ENCODE measurements at regions not wholly inside any gene's neighbourhood (a gene's known extent, or its start where the extent isn't known, plus 50 kb on each side); places are given as distances from the start of the nearest gene placed in this dataset.
A peak's percentile ranks its signal among the peaks of the same experiment; 100 is the strongest.
"Not testable (repeated sequence)": the region's sequence is repeated elsewhere in the genome, so short reads cannot be mapped to it uniquely, and the experiment has no call there.

DNA sequence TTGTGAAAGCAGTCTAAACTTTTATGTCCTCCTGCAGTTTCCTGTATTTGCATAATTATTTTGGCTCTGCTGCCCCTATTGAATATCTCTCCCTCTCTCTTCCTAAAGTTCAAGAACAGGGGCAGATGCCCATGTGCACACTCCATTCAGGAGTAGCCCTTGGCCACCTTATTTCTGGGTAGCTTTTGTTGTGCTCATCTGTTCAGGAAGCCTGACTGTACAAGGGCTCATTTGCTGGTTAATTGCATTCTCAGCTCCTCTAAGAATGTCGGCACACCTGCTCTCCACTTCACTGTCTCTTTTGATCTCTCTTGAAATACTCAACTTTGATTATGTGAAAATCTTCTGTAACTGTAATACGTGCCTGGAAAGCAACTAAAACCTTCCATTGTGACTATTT is 1378.8 kb upstream of the CDH8 start:
- DNase-seq: peak; percentile 53

DNA sequence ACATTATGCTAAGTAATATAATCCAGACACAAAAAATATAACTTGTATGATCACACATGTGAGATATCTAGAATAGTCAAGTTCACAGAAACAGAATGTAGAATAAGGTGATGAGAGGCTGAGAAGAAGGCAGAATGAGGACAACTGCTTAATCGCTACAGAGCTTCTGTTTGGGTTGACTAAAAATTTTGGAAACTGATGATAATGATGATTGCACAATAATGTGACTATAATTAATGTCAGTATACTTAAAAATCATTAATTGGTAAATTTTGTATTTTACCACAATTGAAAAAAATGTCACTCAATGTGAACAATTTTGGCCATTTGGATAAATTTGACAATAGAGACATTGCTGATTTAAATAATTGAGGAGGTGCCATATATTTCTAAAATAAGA is 1374.4 kb upstream of the CDH8 start:
- no peak for DNase-seq

DNA sequence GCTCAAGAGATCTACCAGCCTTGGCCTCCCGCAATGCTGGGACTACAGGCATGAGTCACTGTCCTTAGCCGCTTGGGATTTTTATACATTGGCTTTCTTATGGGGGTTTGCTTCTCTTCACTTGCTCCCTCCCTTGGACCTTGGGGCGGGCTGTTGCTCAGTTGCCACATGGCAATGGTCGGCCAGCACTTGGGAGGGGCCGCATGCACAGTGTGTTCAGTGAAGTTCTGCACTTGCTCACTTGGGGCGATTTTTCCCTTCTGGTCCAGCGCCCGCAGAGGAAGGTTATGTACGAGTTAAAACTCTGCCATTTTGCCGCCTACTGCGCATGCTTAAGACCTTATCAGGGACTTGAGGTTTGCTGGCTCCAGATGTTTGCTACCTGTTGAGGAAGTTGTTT is 1367.6 kb upstream of the CDH8 start:
- DNase-seq: no peak

DNA sequence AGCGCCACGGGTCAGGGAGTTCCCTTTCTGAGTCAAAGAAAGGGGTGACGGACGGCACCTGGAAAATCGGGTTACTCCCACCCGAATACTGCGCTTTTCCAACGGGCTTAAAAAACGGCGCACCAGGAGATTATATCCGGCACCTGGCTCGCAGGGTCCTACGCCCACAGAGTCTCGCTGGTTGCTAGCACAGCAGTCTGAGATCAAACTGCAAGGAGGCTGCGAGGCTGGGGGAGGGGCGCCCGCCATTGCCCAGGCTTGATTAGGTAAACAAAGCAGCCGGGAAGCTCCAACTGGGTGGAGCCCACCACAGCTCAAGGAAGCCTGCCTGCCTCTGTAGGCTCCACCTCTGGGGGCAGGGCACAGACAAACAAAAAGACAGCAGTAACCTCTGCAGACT is 1352.0 kb upstream of the CDH8 start:
- not testable (repeated sequence) for DNase-seq

DNA sequence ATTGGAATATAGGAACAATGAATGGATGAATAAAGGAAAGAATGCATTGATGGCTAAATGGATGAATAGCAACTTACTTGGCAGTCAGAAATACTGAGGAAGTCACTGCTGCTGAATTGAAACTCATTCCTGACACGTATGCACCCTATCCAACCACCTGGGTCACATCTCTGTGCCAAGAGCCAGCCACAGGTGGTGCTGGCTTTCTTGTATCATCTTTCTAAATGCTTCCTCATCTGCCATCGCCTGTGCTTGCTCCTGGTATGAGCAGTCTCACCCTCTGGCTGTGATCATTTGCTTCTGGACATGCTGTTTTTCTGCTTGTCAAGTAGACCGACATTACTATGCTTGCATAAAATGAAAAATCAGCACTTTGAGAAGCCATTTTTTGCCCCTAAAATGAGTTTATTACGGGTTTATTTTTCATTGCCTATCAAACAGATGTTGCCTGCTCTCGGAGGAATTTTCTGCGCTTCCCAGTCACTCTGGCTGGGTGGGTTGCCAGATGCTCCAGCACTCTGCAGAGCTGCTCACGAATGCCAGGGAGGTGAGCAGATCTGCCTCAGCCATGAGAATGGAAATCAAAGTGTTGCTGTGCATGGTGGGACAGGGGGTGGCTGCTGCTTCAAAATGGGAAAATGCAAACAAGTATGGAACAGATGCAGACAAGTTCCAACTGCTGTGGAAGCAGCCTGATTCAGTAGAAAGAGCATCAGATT is 1349.6 kb upstream of the CDH8 start:
- DNase-seq: no peak

DNA sequence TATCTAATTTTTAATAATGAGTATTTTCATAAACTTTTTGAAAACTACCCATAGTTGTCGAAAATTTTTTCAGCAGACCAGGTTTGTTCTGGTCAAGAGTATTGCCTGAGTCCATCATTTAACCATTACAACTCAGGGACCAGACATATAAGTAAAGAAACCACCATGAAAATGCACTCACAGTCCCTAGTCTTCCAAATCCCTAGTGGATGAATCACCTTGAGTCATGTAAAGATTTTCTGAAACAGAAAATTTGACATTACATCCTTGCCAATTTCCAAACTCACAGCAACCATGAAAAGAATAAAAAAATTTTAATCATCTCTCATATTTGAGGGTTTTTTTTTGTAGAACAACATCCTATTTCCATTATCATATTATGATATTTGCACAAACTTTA is 1337.5 kb upstream of the CDH8 start:
- DNase-seq: no peak

DNA sequence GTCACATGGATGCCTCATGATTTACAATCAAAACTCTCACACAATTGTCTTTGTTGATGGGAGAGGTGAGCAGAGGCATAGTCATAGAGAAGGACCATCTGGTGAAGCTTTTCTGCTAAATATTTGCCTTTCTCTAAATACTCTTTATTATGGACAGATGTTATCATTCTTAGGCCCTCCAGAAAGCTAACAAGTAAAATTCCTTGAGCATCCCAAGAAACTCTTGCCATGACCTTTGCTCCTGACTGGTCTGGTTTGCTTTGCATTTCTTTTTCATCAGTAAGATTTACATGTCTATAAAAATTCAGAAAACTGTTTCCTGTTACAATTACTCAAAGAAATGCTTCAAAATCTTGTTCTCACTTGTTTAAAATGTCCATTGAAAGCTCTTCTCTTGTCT is 1336.6 kb upstream of the CDH8 start:
- peak; percentile 5 for DNase-seq

DNA sequence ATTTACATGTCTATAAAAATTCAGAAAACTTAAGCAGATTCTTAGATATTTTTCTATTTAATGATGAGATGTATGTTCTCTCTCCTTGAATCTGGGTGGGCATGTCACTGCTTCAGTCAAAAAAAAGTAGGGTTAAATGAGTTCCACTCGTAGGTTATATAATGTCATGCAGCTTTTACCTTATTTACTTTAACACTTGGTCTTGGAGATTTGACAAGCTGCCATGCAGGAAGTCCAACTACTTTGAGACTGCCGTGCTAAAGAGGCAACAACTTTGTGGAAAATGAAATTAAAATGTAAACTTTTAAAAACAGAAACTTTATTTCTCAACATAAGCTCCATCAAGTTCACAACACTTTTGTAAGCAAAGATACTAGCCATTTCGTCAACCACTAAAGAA is 1336.0 kb upstream of the CDH8 start:
- DNase-seq: peak; percentile 11

DNA sequence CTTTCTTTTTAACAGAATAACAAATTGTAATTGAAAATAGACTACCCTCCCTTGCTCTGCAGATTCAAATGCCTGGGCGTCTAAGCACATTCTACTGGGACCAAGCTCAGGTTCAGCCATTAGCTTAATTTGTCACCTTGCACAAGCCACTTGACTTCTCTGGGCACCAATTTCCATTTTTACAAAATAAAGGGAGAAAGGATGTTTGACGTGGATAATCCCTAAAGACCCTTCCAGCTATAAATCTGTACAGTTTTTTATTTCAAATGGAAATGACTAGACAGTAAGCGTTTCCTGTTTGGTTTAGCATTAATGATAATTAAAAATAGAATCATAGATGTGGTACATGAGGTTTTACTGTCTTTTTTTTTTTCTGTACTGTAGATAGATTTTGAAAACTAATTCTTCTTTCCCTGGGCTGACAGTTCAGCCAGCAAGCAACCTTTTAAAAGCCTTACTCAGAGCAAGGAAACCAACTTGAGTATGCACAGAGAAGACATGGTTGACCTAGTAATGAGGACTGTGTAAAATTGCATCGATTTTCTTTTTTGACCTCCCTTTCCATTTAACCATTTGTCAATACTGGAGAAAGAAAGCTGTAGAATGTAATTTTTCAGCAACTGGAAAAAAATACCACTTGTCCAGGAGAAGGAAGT is 1329.5 kb upstream of the CDH8 start:
- DNase-seq: no peak

DNA sequence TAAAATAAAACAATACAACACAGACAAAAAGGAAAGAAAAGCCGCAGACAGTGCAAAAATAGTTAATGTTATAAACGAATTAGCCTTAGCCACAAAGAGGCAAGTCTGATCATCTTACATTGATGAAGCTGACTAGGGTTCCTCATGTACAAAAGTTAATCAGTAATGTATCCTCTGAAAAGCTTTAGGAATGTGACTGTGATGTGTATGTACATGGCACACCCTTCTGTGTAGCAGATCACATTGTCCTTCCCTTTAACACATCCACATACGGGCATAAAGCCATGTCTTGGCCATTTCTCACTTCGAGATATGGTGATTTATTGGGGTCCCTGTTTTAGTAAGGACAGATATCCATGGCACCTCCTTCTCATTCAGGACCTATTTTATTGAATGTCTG is 1327.5 kb upstream of the CDH8 start:
- peak; percentile 59 for DNase-seq

DNA sequence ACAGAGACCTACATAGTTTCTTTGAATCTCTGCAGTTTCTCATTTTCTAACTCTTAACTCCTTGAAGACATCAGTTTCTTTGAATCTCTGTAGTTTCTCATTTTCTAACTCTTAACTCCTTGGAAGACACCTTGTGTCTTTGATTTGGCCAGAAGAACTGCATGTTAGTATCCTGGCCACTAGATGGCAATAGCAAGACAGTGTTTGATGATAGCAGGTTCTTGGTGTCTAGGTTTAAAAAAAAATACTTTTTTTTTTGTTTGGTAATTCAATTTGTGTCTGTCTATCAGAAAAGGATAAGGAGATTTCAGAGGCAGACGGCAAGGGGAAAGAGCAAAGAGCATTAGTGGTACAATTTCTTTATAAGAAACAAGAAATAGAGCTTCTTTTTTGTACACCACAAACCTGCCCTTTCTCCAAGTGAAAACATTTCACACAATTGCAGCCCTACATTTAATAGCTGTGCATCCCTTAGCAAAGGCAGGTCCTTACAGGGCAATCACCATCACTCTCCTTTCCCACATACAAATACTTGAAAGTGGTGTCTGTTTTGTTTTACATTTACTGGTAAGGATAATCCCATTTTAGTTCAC is 1324.9 kb upstream of the CDH8 start:
- DNase-seq: peak; percentile 76

DNA sequence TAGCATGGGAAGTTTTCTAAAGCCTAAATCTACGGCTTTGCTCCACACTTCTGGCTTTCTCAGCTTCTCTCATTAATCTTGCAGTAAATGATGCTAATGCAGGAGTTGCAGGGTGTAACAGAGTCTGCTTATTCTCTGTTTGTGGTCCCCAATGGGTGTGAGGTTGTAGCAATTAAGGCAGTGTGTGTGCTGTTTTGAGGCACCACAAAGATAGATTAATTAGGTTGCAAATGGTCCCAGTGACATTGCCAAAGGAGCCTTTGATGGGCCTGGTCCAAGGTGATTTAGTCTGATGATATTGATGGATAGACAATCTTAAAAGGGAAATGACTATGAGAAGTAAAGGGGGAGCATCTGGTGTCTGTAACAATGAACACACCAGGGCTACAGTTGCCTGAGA is 1313.7 kb upstream of the CDH8 start:
- DNase-seq: no peak

DNA sequence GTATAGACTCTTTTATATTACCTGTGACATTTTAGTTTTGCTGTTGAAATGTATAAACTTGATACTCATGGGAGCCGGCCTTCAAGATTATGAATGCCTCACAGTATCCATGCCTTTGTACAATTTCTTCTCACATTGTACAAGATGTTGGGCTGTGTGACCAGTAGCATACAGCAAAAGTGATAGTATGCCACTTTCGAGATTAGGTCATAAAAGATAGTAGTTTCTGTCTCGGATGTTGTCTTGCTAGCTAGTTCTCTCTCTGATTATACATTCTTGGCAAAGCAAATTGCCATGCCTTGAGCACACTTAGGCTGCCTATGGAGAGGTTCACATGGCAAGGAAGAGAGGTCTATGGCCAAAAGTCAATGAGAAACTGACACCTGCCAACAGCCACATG is 1309.8 kb upstream of the CDH8 start:
- DNase-seq: no peak

DNA sequence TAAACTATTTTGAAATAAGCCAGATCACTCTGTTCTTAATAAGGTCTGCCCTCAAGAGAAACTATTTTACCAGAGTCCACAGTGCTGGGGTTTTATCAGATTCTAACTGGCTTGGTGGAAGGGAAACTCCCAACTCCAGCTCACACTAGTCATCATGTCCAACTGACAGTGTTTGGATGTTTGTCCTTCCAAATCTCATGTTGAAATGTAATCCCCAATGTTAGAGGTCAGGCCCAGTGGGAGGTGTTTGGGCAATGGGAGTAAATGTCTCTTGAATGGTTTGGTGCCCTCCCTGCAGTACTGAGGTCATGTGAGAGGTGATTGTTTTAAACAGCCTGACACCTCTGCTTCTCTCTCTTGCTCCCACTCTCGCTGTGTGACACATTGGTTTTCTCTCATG is 1301.0 kb upstream of the CDH8 start:
- DNase-seq: no peak

DNA sequence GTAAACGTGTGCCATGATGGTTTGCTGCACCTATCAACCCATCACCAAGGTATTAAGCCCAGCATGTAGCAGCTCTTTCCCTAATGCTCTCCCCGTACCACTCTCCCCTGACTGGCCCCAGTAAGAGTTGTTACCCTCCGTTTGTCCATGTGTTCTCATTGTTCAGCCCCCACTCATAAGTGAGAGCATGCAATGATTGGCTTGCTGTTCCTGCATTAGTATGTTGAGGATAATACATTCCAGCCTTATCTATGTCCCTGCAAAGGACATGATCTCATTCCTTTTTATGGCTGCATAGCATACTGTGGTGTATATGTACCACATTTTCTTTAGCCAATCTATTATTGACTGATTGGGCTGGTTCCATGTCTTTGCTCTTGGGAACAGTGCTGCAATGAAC is 1294.9 kb upstream of the CDH8 start:
- no peak for DNase-seq

DNA sequence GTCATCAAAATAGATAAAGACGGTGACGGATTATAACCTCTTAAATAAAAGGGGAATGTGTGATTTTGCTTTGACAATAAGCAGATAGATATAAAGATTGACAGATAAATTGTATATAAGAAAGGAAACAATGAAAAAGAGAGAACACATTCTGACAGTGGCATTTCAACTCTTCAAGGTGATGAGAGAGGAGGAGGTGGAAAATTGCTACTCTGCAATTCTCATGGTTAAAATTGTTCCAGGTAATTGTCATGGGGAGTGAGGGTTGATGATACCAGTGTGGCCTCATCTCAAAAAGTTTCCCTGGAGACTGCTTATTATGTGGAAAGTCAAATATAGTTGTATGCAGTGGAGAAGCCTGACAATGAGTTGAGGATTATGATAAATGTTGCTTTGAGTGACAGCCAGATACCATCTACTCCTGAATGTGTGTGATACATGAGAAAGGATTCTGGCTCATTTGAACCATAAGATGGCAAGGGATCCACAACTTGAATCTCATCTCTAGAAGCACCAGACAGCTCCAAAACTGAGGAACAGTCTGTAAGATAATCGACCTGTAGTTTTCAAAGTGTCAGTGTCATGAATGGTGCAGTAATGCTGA is 1290.6 kb upstream of the CDH8 start:
- no peak for DNase-seq

DNA sequence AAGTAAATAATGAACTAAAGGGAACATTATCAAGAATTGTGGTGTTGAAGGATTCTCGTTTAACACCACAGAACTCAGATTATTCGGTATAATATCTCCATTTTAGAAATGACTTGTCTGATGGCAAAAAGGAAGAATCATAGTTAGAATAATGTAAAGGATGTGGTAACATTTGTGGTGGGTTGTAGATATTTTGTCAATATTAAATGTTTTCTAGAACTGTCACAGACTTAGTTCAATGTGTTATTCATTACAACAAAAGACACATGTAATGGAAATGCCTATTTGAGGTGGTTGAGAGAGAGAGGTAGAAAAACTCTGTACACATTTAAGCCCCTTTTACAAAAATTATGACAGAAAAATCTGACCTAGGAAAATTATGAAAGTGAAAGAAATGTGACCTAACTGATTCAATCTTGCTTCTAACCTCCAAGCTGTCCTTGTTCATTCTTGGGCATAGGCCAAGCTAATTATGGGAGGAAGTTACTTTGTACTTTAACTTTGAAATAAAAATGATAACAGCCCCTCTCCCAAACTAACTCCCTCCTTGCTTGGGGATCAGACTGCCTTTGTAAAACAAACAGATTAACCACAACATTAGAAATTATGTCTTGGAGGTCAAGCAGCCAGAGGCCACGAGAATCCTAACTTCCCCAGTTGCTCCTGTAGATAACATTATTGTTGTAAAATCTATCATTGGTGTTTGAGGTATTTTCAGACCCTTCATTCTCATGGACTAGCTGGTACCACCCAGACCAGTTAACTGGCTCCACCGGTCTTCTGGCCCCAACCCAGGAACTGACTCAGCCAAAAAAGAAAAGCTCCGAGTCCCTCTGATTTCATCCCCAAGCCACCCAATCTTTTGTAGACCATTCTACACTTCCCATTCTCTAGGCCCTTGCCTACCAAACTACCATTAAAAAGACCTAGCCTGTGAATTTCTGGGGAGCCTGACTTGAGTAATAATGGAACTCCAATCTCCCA is 1287.8 kb upstream of the CDH8 start:
- no peak for DNase-seq

DNA sequence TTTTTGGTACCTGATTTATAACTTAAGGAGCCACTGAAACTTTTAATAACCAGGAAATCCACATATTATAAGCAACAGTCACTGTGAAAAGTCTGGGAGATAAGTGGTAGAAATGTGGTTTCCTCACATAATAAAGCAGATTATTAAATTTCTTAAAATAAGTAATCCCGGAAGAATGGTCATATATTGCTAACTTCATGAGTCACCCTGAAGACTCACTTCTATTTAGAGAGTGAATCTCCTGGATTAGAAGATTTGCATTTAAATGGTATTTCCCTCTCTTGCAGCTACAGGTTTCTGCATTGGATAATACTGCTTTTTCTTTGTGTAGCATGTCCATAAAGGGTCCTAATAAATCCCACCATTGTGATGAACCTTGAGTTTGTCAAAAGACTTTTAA is 1286.8 kb upstream of the CDH8 start:
- DNase-seq: no peak

DNA sequence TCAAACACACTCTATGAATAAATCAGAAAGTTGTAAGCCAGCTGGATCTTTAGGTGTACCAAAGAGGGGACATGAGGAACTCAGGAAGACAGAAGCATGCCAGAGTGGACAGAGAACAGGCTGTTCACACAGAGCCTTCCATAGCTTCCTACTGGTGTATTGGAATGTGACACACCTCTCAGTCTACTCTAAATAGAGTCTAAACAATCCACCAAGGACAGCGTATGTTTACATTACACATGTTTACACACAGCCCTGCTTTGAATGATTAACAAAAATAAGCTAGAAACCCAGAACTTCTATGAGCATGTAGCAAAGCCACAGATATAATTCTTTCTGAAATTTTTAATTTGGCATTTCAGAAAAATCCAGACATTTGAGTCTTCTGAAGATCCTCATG is 1279.0 kb upstream of the CDH8 start:
- peak; percentile 39 for DNase-seq

DNA sequence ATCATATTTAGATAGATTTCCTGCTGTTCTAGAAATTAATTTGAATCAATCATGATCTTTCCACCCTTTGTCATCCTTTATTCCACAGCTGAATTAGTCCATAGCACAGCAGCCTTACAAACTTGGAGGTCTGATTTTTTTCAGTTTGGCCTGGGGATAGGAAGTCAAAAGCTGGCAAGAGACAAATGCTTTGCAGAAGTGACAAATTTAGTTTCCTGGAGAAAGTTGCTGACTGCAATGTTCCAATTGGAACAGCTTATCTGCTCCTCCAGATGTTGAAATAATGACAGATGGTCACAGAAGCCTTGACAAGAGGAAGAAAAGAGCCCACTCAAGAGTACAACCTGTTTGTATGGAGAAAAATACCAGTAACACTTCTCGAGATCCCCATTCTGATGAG is 1276.1 kb upstream of the CDH8 start:
- DNase-seq: no peak

DNA sequence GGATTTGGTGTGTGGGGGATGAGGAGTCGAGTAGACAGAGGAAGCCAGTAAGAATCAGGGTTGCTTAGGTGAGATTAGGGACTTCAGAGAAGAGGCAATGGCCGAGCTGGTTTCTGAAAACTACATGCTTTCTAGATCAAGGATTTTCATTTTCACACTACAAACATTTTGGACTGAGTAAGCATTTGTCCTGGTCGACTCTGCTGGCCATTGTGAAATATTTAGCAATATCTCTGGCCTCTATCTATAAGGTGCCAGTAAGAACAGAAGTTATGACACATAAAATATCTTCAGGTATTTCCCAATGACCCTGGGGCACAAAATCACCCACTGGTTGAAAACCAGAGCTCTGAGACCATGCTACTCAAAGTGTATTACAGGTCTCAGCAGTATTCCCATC is 1275.1 kb upstream of the CDH8 start:
- no peak for DNase-seq

DNA sequence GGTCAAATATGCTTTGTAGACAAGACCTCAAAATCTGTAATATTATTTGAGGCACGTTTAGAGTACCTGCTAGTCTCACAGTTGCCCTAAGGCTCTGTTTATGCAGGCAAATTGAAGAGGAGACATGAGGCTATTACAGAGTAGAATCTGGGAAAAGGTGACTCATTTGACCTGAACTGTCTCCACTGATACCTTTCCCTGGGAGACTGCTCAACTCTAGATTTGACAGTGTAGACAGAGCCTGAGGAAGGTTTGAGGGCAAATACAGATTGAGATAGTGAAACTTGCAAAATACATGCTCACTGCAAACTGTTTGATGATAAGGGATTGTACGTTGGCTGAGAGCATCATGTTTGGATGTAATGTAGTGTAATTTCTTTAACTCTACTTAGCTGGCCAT is 1266.6 kb upstream of the CDH8 start:
- no peak for DNase-seq

DNA sequence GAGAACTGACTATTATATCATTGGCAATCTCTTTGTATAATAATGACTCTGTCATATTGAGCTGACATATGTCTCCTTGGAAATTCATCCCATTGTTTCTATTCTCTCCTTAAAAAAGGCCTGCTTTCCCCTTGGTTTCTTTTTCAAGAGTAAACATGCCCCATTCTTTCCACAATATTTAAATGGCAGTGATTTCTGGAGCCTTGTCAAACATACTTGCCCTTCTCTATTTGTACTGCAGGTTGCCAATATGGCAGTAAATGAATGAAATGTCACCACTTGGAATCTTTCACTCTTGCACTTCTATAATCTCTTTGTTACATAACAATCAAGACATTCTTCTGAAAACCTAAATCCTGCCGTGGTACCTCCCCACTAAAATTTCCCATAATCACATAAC is 1265.1 kb upstream of the CDH8 start:
- no peak for DNase-seq

All from DMS53 (cell line).